SKM-1 (cell line): ENCODE measurements at regions not wholly inside any gene's neighbourhood (a gene's known extent, or its start where the extent isn't known, plus 50 kb on each side); places are given as distances from the start of the nearest gene placed in this dataset.
"Not testable (repeated sequence)": the region's sequence is repeated elsewhere in the genome, so short reads cannot be mapped to it uniquely, and the experiment has no call there.

Source experiments
- DNase-seq: peaks from one replicate; lab custom pipeline; 2025; ENCODE audit not compliant: unreplicated experiment; lab: John Stamatoyannopoulos, UW

- no peak for DNase-seq
Observed at GRCh38 chr6:10138917-10139316, 276.0 kb downstream of the TFAP2A start.

GRCh38 chr6:10136636-10137035 lies 278.2 kb downstream of the TFAP2A start:
- DNase-seq: no peak

- DNase-seq: not testable (repeated sequence)
Observed at GRCh38 chr6:10134185-10134584, 280.7 kb downstream of the TFAP2A start.

GRCh38 chr6:10128721-10129120 lies 286.2 kb downstream of the TFAP2A start:
- no peak for DNase-seq

GRCh38 chr6:10122164-10122563 lies 292.7 kb downstream of the TFAP2A start:
- DNase-seq: no peak

- DNase-seq: no peak
Observed at GRCh38 chr6:10112871-10113549, 301.9 kb downstream of the TFAP2A start.

- no peak for DNase-seq
Observed at GRCh38 chr6:10111975-10112374, 302.9 kb downstream of the TFAP2A start.

GRCh38 chr6:10101551-10102252 lies 313.2 kb downstream of the TFAP2A start:
- no peak for DNase-seq

GRCh38 chr6:10099529-10100140 lies 315.2 kb downstream of the TFAP2A start:
- DNase-seq: no peak

GRCh38 chr6:10098756-10099528 lies 315.9 kb downstream of the TFAP2A start:
- no peak for DNase-seq

- no peak for DNase-seq
Observed at GRCh38 chr6:10093282-10093681, 321.6 kb downstream of the TFAP2A start.

- no peak for DNase-seq
Observed at GRCh38 chr6:10084111-10084986, 330.5 kb downstream of the TFAP2A start.

- peak; percentile 96 for DNase-seq
Observed at GRCh38 chr6:10082385-10082784, 332.5 kb downstream of the TFAP2A start.

- no peak for DNase-seq
Observed at GRCh38 chr6:10081957-10082356, 332.9 kb downstream of the TFAP2A start.

- DNase-seq: no peak
Observed at GRCh38 chr6:10081075-10081474, 333.8 kb downstream of the TFAP2A start.

GRCh38 chr6:10080561-10080960 lies 334.3 kb downstream of the TFAP2A start:
- no peak for DNase-seq

- no peak for DNase-seq
Observed at GRCh38 chr6:10078581-10078980, 336.3 kb downstream of the TFAP2A start.

- DNase-seq: not testable (repeated sequence)
Observed at GRCh38 chr6:10074726-10075125, 340.1 kb downstream of the TFAP2A start.

- no peak for DNase-seq
Observed at GRCh38 chr6:10073341-10073740, 341.5 kb downstream of the TFAP2A start.

GRCh38 chr6:10071631-10072220 lies 343.1 kb downstream of the TFAP2A start:
- no peak for DNase-seq
